Cardiac septum (tissue), 1 donor: ENCODE measurements at regions not wholly inside any gene's neighbourhood (a gene's known extent, or its start where the extent isn't known, plus 50 kb on each side); places are given as distances from the start of the nearest gene placed in this dataset.
"Not testable (repeated sequence)": the region's sequence is repeated elsewhere in the genome, so short reads cannot be mapped to it uniquely, and the experiment has no call there.

Experiments used
- DNase-seq: peaks from one replicate; pipeline ENCODE4 v3.0.0-alpha.2; 2020; ENCODE audit warnings: low spot score
- intact Hi-C: fragments of 100-400 bp; cut with DNase I; formaldehyde crosslinking; loops from one replicate; pipeline ENCODE4 v1.14.0; 2022
- donor health status: DM: no; HTN: no; CAD: no.

GRCh38 chr22:47512617-47513016 lies 750.2 kb downstream of the TBC1D22A start:
- intact Hi-C loops: no loop called here

GRCh38 chr22:47504962-47505361 lies 742.5 kb downstream of the TBC1D22A start:
- no peak for DNase-seq
- intact Hi-C loops: no loop called here

More at GRCh38 chr22:47512617-47513016, 750.2 kb downstream of the TBC1D22A start:
- no peak for DNase-seq

- no peak for DNase-seq
- intact Hi-C loops: no loop called here
Measured at GRCh38 chr22:47498969-47499495, 736.6 kb downstream of the TBC1D22A start.

- intact Hi-C loops: no loop called here
- DNase-seq: no peak
Measured at GRCh38 chr22:47497666-47498065, 735.2 kb downstream of the TBC1D22A start.

GRCh38 chr22:47495110-47495509 lies 732.7 kb downstream of the TBC1D22A start:
- intact Hi-C loops: no loop called here
- no peak for DNase-seq

GRCh38 chr22:47488131-47488530 lies 725.7 kb downstream of the TBC1D22A start:
- intact Hi-C loops, DNase-seq: not testable (repeated sequence)

GRCh38 chr22:47486569-47487312 lies 724.3 kb downstream of the TBC1D22A start:
- DNase-seq: no peak
- intact Hi-C loops: no loop called here

GRCh38 chr22:47484960-47485569 lies 722.6 kb downstream of the TBC1D22A start:
- intact Hi-C loops: no loop called here
- DNase-seq: no peak

GRCh38 chr22:47476231-47476630 lies 713.8 kb downstream of the TBC1D22A start:
- intact Hi-C loops: no loop called here
- DNase-seq: no peak

GRCh38 chr22:47474895-47475294 lies 712.4 kb downstream of the TBC1D22A start:
- DNase-seq: no peak
- intact Hi-C loops: no loop called here

- intact Hi-C loops: no loop called here
- DNase-seq: no peak
Measured at GRCh38 chr22:47474464-47474863, 712.0 kb downstream of the TBC1D22A start.

GRCh38 chr22:47472636-47473035 lies 710.2 kb downstream of the TBC1D22A start:
- intact Hi-C loops: no loop called here
- DNase-seq: no peak

- no peak for DNase-seq
- intact Hi-C loops: no loop called here
Measured at GRCh38 chr22:47471406-47471805, 709.0 kb downstream of the TBC1D22A start.

- DNase-seq: no peak
- intact Hi-C loops: no loop called here
Measured at GRCh38 chr22:47465809-47466208, 703.4 kb downstream of the TBC1D22A start.

GRCh38 chr22:47465222-47465621 lies 702.8 kb downstream of the TBC1D22A start:
- intact Hi-C loops: no loop called here
- no peak for DNase-seq

GRCh38 chr22:47463220-47463619 lies 700.8 kb downstream of the TBC1D22A start:
- intact Hi-C loops: no loop called here

GRCh38 chr22:47460861-47461260 lies 698.4 kb downstream of the TBC1D22A start:
- DNase-seq: no peak
- intact Hi-C loops: no loop called here

More at GRCh38 chr22:47463220-47463619, 700.8 kb downstream of the TBC1D22A start:
- DNase-seq: no peak

- intact Hi-C loops: no loop called here
- DNase-seq: no peak
Measured at GRCh38 chr22:47460176-47460575, 697.7 kb downstream of the TBC1D22A start.

GRCh38 chr22:47458348-47458747 lies 695.9 kb downstream of the TBC1D22A start:
- no peak for DNase-seq
- intact Hi-C loops: no loop called here

GRCh38 chr22:47457509-47458300 lies 695.3 kb downstream of the TBC1D22A start:
- DNase-seq: no peak
- intact Hi-C loops: no loop called here
